NT2/D1 (cell line): ENCODE measurements at regions not wholly inside any gene's neighbourhood (a gene's known extent, or its start where the extent isn't known, plus 50 kb on each side); places are given as distances from the start of the nearest gene placed in this dataset.
"Not testable (repeated sequence)": the region's sequence is repeated elsewhere in the genome, so short reads cannot be mapped to it uniquely, and the experiment has no call there.

Experiments
- SUZ12 ChIP-seq: IDR thresholded peaks from 2 replicates; pipeline ENCODE4 v1.6.1; 2011; ENCODE audit not compliant: insufficient read length, insufficient read depth; ENCODE audit errors: extremely low read depth
- YY1 ChIP-seq: IDR thresholded peaks from 2 replicates; pipeline ENCODE4 v1.6.1; 2011; ENCODE audit not compliant: insufficient read length, insufficient read depth
- ZNF274 ChIP-seq: IDR thresholded peaks from 2 replicates; pipeline ENCODE4 v1.6.1; 2011; ENCODE audit warnings: mild to moderate bottlenecking, low read depth, low read length

- not testable (repeated sequence) for TF ChIP-seq ZNF274, YY1, SUZ12
These were observed 954.6 kb upstream of the COX7C start for GRCh38 chr5:85662969-85663707.
